ENCODE measurements at regions not wholly inside any gene's neighbourhood (a gene's known extent, or its start where the extent isn't known, plus 50 kb on each side); places are given as distances from the start of the nearest gene placed in this dataset.

- no peak for TF ChIP-seq ZFP30 (CRISPR knock-in tag; IDR thresholded peaks at IDR 0.05)
These were observed 188.0 kb upstream of the NR2F2 start (continued) for GRCh38 chr15:96142498-96142897.

- no peak for ATAC-seq
- TF ChIP-seq ARNTL (CRISPR knock-in tag; IDR thresholded peaks at IDR 0.05; ENCODE audit: borderline replicate concordance, low read depth): no peak
- TF ChIP-seq GLIS3 (CRISPR knock-in tag; IDR thresholded peaks at IDR 0.05): no peak
- TF ChIP-seq ZFP3 (CRISPR knock-in tag; IDR thresholded peaks at IDR 0.05): no peak
- TF ChIP-seq CSRNP3 (CRISPR knock-in tag; IDR thresholded peaks at IDR 0.05): no peak
- no peak for TF ChIP-seq ESRRG (CRISPR knock-in tag; IDR thresholded peaks at IDR 0.05)
- TF ChIP-seq, protein P1, sequence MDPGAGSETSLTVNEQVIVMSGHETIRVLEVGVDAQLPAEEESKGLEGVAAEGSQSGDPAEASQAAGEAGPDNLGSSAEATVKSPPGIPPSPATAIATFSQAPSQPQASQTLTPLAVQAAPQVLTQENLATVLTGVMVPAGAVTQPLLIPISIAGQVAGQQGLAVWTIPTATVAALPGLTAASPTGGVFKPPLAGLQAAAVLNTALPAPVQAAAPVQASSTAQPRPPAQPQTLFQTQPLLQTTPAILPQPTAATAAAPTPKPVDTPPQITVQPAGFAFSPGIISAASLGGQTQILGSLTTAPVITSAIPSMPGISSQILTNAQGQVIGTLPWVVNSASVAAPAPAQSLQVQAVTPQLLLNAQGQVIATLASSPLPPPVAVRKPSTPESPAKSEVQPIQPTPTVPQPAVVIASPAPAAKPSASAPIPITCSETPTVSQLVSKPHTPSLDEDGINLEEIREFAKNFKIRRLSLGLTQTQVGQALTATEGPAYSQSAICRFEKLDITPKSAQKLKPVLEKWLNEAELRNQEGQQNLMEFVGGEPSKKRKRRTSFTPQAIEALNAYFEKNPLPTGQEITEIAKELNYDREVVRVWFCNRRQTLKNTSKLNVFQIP (CRISPR knock-in tag; IDR thresholded peaks at IDR 0.05; ENCODE audit: borderline replicate concordance, low read depth): no peak
- TF ChIP-seq ZNF70 (CRISPR knock-in tag; IDR thresholded peaks at IDR 0.05): no peak
- TF ChIP-seq PPARA (CRISPR knock-in tag; IDR thresholded peaks at IDR 0.05; ENCODE audit: borderline replicate concordance): no peak
- no peak for TF ChIP-seq CREB5 (CRISPR knock-in tag; IDR thresholded peaks at IDR 0.05; ENCODE audit: low read depth)
- TF ChIP-seq ISL1 (CRISPR knock-in tag; IDR thresholded peaks at IDR 0.05): no peak
- no peak for TF ChIP-seq ZNF565 (CRISPR knock-in tag; conservative IDR thresholded peaks at IDR 0.05; ENCODE audit: low read depth)
- no peak for TF ChIP-seq ZNF8 (CRISPR knock-in tag; IDR thresholded peaks at IDR 0.05)
- no peak for TF ChIP-seq OSR1 (CRISPR knock-in tag; IDR thresholded peaks at IDR 0.05)
- no peak for TF ChIP-seq SNAI2 (CRISPR knock-in tag; IDR thresholded peaks at IDR 0.05)
- TF ChIP-seq TOX (CRISPR knock-in tag; IDR thresholded peaks at IDR 0.05; ENCODE audit: borderline replicate concordance): no peak
- no peak for TF ChIP-seq BACH2 (CRISPR knock-in tag; IDR thresholded peaks at IDR 0.05; ENCODE audit: borderline replicate concordance)
- no peak for TF ChIP-seq CSDC2 (CRISPR knock-in tag; IDR thresholded peaks at IDR 0.05)
- TF ChIP-seq TCF4 (CRISPR knock-in tag; IDR thresholded peaks at IDR 0.05; ENCODE audit: borderline replicate concordance): no peak
- TF ChIP-seq RARB (CRISPR knock-in tag; IDR thresholded peaks at IDR 0.05): no peak
- no peak for TF ChIP-seq ZFP30 (CRISPR knock-in tag; IDR thresholded peaks at IDR 0.05)
These were observed 185.8 kb upstream of the NR2F2 start for GRCh38 chr15:96144734-96145133.

DNA sequence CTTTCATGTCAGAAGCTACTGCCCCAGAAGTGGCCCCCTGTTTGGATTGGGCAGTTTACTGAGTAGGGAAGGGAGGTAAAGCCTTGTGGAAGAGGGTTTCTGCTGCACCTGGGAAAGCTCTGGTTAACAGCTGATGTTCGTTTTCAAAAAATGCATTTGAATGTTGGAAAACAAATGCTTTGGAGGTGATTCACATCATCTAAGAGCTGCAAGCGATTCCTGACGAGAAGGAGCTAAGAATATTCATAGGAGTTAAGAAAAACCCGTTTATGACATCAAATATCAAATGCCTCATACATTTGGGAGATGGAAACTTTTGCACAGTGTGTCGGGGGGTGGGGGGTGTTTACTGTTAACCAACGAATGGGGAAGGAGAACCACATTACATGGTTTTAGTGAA is 183.8 kb upstream of the NR2F2 start:
- TF ChIP-seq ZNF565 (CRISPR knock-in tag; conservative IDR thresholded peaks at IDR 0.05; ENCODE audit: low read depth) (no peak), ZFP30 (CRISPR knock-in tag; IDR thresholded peaks at IDR 0.05) (no peak), TOX (CRISPR knock-in tag; IDR thresholded peaks at IDR 0.05; ENCODE audit: borderline replicate concordance) (no peak)
- TF ChIP-seq, protein P1 (CRISPR knock-in tag; IDR thresholded peaks at IDR 0.05; ENCODE audit: borderline replicate concordance, low read depth): no peak
- ATAC-seq: no peak

DNA sequence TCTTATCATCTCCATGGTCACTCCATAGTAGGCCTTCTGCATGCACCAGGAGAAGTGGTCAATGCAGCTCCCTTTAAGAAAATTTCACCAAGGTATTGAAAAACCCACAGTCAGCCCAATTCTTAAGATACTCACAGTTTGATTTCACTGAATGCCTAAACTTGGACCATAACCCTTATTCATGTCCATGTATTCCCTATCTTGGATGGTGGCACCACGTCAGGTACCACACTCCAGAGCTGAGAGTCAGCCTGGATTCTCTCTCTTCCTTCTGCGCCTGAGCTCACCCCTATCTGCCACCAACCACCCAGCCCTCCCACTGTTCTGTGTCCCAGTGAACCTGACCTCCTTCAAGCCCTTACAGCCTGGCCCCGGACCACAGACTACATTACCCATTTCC is 183.2 kb upstream of the NR2F2 start:
- TF ChIP-seq RARB (CRISPR knock-in tag; IDR thresholded peaks at IDR 0.05) (no peak), ESRRG (CRISPR knock-in tag; IDR thresholded peaks at IDR 0.05) (no peak), SNAI2 (CRISPR knock-in tag; IDR thresholded peaks at IDR 0.05) (no peak), ZNF565 (CRISPR knock-in tag; conservative IDR thresholded peaks at IDR 0.05; ENCODE audit: low read depth) (no peak), BACH2 (CRISPR knock-in tag; IDR thresholded peaks at IDR 0.05; ENCODE audit: borderline replicate concordance) (no peak), ZFP30 (CRISPR knock-in tag; IDR thresholded peaks at IDR 0.05) (no peak), ZNF8 (CRISPR knock-in tag; IDR thresholded peaks at IDR 0.05) (no peak), ISL1 (CRISPR knock-in tag; IDR thresholded peaks at IDR 0.05) (no peak), ZC3H10 (CRISPR knock-in tag; IDR thresholded peaks at IDR 0.05) (no peak), CSDC2 (CRISPR knock-in tag; IDR thresholded peaks at IDR 0.05) (no peak)
- no peak for ATAC-seq

DNA sequence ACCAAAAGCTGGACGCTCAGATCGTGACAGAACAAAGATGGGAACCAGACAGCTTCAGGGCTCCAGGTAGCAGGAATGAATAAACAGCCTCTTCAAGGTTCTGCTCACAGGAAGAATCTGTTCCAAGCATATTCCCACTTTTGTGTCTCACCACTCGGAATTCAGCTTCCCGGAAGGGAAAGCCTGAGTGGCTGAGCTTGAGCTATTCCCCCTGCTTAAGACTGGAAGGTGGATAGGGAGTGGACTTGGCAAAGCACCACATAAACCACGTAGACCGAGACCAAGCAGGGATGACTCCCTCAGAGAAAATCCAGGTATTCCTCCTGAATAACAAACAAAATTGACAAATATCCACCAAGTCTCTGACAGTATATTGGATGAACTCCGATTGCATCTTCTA is 180.2 kb upstream of the NR2F2 start:
- ATAC-seq: no peak
- TF ChIP-seq TOX (CRISPR knock-in tag; IDR thresholded peaks at IDR 0.05; ENCODE audit: borderline replicate concordance): no peak
- TF ChIP-seq ESRRG (CRISPR knock-in tag; IDR thresholded peaks at IDR 0.05): no peak
- no peak for TF ChIP-seq ZFP30 (CRISPR knock-in tag; IDR thresholded peaks at IDR 0.05)
- TF ChIP-seq OSR1 (CRISPR knock-in tag; IDR thresholded peaks at IDR 0.05): no peak
- TF ChIP-seq SNAI2 (CRISPR knock-in tag; IDR thresholded peaks at IDR 0.05): no peak
- no peak for TF ChIP-seq ZFP3 (CRISPR knock-in tag; IDR thresholded peaks at IDR 0.05)
- TF ChIP-seq, protein P2, sequence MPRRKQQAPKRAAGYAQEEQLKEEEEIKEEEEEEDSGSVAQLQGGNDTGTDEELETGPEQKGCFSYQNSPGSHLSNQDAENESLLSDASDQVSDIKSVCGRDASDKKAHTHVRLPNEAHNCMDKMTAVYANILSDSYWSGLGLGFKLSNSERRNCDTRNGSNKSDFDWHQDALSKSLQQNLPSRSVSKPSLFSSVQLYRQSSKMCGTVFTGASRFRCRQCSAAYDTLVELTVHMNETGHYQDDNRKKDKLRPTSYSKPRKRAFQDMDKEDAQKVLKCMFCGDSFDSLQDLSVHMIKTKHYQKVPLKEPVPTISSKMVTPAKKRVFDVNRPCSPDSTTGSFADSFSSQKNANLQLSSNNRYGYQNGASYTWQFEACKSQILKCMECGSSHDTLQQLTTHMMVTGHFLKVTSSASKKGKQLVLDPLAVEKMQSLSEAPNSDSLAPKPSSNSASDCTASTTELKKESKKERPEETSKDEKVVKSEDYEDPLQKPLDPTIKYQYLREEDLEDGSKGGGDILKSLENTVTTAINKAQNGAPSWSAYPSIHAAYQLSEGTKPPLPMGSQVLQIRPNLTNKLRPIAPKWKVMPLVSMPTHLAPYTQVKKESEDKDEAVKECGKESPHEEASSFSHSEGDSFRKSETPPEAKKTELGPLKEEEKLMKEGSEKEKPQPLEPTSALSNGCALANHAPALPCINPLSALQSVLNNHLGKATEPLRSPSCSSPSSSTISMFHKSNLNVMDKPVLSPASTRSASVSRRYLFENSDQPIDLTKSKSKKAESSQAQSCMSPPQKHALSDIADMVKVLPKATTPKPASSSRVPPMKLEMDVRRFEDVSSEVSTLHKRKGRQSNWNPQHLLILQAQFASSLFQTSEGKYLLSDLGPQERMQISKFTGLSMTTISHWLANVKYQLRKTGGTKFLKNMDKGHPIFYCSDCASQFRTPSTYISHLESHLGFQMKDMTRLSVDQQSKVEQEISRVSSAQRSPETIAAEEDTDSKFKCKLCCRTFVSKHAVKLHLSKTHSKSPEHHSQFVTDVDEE (CRISPR knock-in tag; IDR thresholded peaks at IDR 0.05): no peak
- TF ChIP-seq ISL1 (CRISPR knock-in tag; IDR thresholded peaks at IDR 0.05): no peak
- TF ChIP-seq CSDC2 (CRISPR knock-in tag; IDR thresholded peaks at IDR 0.05): no peak
- no peak for TF ChIP-seq BACH2 (CRISPR knock-in tag; IDR thresholded peaks at IDR 0.05; ENCODE audit: borderline replicate concordance)
- no peak for TF ChIP-seq CREB5 (CRISPR knock-in tag; IDR thresholded peaks at IDR 0.05; ENCODE audit: low read depth)
- TF ChIP-seq ZNF565 (CRISPR knock-in tag; conservative IDR thresholded peaks at IDR 0.05; ENCODE audit: low read depth): no peak

All from SK-N-SH treated with all-trans-retinoic acid at 6 μM for 48 hours (cell line).